ENCODE measurements at regions not wholly inside any gene's neighbourhood (a gene's known extent, or its start where the extent isn't known, plus 50 kb on each side); places are given as distances from the start of the nearest gene placed in this dataset.

GRCh38 chr2:164155558-164155957 lies 419.8 kb upstream of the FIGN start:
- no peak for DNase-seq

GRCh38 chr2:164151522-164151921 lies 415.7 kb upstream of the FIGN start:
- DNase-seq = no peak

- no peak for DNase-seq
Observed at GRCh38 chr2:164150604-164151003, 414.8 kb upstream of the FIGN start.

DNA sequence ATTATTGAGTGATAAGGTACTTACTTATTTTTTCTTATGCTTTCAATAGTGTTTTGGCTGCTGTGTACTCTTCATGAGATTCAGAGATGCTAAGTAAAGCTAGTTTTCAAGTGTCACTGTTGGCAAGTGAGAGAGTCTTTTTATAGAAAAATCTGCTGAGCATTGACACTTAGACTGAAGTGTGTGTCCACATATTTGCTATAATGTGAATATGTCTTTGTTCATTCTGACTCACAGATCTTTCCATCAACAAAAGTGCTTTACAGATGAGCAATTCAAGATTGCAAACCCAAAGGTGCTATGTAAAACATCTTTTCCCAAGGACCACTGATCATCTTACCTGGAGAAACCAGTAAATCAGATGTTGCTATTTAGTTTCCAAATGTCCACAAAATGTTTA lies 410.6 kb upstream of the FIGN start:
- no peak for DNase-seq

DNA sequence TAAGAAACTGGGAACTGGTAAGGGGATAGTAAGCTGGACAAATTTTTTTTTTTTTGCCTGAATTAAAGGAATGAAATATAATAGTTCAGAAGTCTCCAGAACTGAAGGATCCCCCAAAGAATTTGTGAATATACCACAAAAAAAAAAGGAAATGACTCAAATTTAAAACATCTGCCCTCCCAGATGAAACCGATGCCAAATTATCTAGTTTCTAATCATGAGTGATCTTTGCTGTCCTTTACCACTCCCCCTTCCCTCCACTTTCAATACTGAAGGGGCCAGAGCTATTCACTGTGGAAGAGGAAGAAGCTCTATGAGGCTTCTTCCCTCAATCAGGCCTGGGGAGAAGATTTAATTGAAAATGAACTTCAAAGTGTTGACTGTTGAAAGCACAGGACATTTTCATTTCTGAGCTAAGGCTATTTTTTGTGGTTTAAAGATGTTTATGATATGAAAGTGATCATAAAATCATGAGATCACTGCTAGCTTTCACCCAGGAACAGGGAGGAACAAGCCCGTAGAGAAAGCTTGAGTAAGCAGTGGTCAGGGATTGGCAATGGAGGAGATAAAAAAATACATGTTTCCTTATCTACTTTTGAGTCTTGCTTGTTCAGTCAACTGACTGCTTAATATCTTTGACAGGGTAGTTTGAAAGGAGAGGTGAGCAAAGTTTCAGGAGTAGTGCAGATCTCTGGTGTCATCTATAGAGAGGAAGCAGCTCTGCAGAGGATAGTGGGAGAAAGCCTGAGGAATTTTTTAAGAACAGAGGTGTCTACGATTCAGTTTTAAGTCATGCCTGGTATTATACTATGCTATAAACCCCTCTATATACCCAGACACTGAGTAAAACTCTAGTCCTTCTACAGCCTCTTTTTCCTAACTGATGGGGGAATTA lies 409.5 kb upstream of the FIGN start:
- no peak for DNase-seq

DNA sequence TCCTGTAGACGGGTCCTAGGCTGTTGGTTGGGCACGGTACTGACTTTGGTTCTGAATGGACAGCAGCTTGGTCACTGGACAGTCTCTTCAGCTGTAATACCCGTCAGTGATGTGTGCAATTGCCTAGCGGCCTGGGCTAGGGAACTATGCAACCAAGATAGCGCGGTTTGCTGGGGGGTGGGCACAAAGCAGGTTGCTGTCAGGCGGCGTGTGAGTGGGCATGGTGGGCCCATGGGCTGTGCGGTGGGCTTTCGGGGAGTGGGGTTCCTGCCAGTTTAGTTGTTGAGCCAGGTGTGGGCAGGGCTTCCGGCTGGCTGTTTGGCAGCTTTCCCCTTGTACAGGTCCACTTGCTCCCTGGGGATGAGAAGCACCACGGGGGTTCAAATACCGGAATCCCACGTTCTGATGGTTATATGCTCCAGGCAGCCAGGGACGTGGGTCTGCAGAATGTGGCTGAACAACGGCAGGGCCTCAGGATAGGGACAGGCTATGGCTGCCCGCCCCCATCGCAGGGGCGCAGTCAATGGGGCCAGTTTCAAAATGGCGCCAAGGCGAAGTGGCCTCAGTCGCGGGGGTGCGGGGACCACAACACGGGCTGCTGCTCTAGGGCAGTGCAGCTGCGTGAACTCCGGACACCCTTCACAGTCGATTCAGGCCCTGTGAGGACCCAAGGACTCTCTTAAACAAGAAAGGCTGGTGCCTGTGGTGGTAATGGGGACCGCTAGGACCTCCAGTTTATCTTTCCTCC lies 407.5 kb upstream of the FIGN start:
- no peak for DNase-seq

DNA sequence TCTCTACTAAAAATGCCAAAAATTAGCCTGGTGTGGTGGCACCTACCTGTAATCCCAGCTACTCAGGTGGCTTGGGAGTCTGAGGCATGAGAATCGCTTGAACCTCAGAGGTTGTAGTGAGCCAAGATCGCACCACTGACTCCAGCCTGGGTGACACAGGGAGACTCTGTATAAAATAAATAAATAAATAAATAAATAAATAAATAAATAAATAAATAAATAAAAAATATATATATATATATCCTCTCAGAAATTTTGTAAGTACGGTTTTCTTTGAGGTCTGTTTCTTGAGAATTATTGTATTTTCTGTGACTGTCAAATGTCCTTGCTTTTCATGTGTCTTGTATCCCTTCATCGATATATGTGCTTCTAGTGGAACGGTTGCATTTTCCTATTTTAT lies 406.9 kb upstream of the FIGN start:
- DNase-seq = no peak

GRCh38 chr2:164141271-164141670 lies 405.5 kb upstream of the FIGN start:
- DNase-seq = no peak

DNA sequence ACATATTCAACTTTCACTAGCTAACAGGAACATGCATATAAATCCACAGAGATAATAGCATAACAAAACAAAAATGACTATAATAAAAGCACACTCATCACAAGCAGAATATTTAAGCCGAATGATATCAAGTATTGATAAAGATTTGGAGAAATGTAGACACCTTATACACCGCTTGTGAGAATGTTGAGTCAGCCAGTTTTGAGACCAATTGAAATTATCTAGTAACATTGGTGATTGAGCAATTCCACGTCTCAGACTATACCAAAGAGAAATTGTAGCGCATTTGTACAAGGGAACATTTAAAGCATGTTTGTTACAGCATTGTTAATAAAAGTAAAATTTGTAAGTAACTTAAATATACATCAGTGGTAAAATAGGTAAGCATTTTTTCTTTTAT lies 402.9 kb upstream of the FIGN start:
- no peak for DNase-seq

DNA sequence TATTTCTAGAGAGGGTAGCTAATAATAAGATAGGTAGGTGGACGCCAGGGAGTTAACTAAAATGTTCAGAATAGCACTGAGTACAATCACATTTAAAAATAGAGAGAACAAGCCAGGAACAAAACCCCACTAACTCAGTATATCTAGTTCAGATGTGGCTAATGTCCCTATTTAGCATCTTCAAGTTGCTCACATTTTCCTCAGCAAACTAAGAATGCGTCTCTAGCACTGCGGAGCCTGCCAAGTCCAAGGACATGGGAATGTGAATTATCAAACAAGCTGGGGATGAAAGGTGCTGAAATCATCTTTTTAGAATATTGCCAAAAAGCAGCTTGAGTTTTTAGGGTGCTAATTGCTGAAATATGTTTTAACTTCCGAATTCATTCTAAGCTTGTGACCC lies 398.5 kb upstream of the FIGN start:
- no peak for DNase-seq

GRCh38 chr2:164127971-164128527 lies 392.2 kb upstream of the FIGN start:
- no peak for DNase-seq

GRCh38 chr2:164126960-164127660 lies 391.3 kb upstream of the FIGN start:
- no peak for DNase-seq

DNA sequence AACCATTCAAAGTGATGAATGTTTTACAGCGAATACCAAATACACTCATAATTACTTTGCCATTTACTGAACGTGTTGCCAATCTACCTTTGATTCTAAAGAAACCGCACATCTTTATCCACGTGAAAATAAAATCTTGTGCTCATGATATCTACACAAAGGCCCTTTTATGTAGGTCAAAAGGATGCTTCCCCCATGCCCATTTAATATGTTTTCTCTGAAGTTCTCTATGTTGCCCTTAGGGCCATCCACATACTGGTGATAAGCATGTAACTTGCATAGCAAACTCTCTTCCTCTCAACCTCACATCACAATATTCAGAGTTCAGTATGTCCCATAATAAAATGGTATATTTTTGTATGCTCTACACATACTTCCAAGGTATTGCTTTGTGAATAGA lies 380.0 kb upstream of the FIGN start:
- DNase-seq = no peak

DNA sequence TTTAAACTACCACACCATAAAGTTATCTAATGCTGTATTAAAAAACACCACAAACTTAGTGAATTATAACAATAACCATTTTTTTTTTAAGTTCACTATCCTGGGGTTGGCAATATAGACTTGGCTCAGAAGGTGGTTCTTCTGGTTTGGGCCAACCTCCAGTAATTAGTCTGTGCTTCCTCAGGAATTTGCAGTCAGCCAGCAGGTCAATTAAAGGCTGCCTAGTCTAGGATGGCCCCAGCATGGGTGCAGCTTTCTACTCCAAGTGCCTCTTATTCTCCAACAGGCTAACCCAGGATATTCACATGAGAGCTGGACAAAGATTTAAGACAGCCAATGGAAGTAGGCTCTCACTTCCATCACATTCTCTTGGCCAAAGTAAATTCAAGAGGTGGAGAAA lies 379.1 kb upstream of the FIGN start:
- no peak for DNase-seq

- no peak for DNase-seq
Observed at GRCh38 chr2:164112105-164112504, 376.3 kb upstream of the FIGN start.

DNA sequence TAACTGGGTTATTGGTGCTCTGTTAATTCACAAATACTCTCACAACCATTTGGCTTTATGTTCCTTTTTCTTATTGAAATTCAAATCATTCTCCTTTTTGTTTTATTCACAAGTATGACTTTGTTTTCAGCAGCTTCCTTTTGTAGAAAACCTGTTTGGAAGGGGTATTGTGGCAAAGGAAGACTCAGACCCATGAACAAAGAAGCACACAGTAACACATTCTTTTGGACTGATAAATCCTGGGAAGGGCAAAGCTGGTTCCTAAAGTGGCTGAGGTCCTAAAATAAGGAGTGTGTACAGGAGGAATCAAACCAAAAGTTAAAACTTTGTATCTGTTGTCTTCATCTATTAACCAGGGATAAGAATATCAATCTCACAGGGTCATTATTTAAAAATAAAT lies 374.7 kb upstream of the FIGN start:
- no peak for DNase-seq

DNA sequence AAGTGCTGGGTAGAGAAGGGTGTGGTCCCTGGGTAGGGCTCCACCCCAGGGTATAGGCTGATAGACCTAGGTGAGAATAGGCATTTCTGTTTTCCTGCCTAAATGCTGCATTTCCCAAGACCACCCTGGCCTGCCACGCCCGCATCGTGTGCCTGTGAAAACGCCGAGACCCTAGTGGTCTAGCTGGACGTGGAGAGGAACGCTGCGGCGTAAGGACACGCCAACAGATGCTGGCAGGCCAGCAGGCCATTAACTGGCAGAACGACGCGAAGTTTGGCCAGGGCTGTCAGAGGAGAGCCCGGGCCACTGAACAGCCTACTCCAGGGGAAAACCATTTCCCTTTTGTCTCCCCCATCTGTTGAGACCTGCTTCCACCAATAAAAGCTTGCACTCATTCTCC lies 373.2 kb upstream of the FIGN start:
- no peak for DNase-seq

GRCh38 chr2:164103271-164103670 lies 367.5 kb upstream of the FIGN start:
- DNase-seq = no peak

DNA sequence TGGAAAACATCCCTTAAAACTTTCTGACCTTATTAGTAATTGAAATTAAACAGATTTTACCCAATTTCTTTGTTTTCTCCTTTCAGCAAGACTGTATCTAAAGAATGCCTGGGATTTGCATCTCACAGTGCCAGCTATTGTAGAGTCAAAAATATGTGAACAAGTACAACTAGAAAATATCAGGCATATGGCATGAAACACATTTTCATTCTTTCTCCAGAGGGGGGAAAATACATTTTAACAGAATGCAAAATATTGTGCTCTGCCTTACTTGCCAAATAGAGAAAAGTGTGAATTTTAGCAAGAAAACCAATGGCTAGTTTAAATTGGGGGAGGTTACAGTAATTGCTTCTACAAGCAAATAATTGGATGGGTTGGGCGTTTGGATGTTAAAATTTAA lies 366.6 kb upstream of the FIGN start:
- no peak for DNase-seq

- DNase-seq = no peak
Observed at GRCh38 chr2:164091673-164092072, 355.9 kb upstream of the FIGN start.

DNA sequence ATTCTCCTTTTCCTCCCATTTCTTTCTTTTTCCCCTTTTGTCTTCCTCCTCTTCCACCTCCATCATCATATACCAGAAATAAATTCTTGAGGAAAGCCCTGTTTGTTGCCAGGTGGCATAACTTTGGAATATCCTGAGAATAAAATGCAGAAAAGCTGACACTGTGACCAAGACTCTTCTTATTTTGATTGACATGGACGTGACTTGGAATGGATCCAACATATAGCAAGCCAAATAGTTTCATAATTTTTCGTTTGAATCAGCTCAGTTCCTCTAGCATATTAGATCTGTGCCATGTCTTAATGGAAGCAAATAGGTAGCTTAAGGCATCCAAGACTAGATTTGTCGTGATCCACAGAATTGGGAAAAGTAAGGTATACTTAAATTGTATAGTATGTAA lies 354.7 kb upstream of the FIGN start:
- DNase-seq = no peak

DNA sequence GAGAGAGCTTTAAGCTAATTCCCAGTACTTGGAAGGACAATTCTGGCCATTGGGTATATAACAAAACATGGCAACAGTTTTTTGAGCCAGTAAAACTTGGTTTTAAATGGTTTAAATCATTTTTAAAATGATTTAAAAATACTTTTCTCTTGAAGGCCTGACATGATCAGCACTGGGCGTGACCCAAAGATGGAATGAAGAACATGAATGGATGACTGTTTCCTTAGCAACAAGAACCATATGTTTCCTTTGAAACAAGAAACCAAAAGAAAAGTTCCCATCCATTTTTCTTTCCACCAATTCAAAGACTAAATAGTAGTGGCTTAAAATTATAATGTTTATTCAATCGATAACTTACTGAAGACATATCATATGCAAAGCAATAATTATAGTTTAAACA lies 348.3 kb upstream of the FIGN start:
- no peak for DNase-seq

DNA sequence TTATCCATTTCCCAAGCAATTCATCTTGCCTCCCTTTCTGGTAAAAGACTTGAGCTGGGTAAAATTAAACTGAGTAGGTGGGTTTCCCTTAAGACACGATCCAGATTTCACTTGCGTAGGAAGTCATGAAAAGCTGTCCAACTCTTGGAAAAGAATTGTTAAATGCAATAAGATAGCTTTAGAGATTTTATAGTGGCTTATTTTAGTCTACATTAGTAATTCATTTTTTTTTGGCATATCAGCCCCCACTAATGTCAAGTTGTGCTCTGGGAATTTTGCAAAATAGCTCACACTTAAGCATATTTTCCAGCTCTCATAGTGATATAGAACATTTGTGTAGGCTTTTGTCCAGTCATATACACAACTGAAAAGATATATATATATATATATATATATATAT lies 344.7 kb upstream of the FIGN start:
- DNase-seq = no peak

DNA sequence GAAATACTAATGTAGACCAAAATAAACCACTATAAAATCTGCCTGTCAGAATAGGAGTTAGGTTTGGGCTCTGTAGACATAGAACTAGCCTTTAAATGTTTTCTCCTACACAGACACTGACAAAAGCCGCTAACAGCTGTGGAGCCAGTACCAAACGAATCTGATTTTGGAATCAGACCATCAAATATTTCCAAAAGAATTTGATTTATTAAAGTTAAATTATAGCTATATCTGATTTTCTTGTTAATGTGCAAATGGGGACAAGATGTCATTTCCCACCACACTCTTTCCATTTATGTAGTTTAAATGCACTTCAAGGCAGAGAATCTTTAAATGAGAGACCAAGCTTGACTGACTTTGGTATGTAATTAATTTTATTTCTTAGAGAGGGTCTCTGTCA lies 343.4 kb upstream of the FIGN start:
- no peak for DNase-seq
